Aorta (tissue), 5 donors: ENCODE measurements at regions not wholly inside any gene's neighbourhood (a gene's known extent, or its start where the extent isn't known, plus 50 kb on each side); places are given as distances from the start of the nearest gene placed in this dataset.

ENCODE experiments used
- ATAC-seq: fragments of 200-7000 bp; cut with Tn5 transposase; one replicate; pipeline ENCODE4 v1.9.1; 2022; ENCODE audit warnings: moderate library complexity; ENCODE audit not compliant: low FRiP score
- DNase-seq, 2 donors: peaks; one replicate each; pipeline ENCODE4 v3.0.0-alpha.2; 2020
- H3K27ac ChIP-seq, 2 donors: one replicate each; pipeline ENCODE4 v1.5.1; 2013; ENCODE audit warnings: low read length in 2 of 2, mild to moderate bottlenecking in 2 of 2, moderate library complexity in 2 of 2, control low read depth in 1 of 2, inconsistent platforms in 1 of 2, low read depth in 1 of 2
- H3K27me3 ChIP-seq, 2 donors: one replicate each; pipeline ENCODE4 v1.6.1; 2013; ENCODE audit warnings: control low read depth in 1 of 2, low read length in 1 of 2, mild to moderate bottlenecking in 1 of 2, moderate library complexity in 1 of 2; ENCODE audit not compliant: insufficient read depth in 2 of 2, control insufficient read depth in 1 of 2
- H3K36me3 ChIP-seq, 2 donors: one replicate each; pipeline ENCODE4 v1.6.1; 2013; ENCODE audit warnings: control low read depth in 1 of 2, low read length in 1 of 2, mild to moderate bottlenecking in 1 of 2; ENCODE audit not compliant: insufficient read depth in 2 of 2, control insufficient read depth in 1 of 2
- H3K4me1 ChIP-seq, 2 donors: one replicate each; pipeline ENCODE4 v1.6.1; 2013; ENCODE audit warnings: low read length in 2 of 2, control low read depth in 1 of 2, mild to moderate bottlenecking in 1 of 2, moderate library complexity in 1 of 2; ENCODE audit not compliant: insufficient read depth in 2 of 2, control insufficient read depth in 1 of 2
- H3K4me3 ChIP-seq, 2 donors: one replicate each; pipeline ENCODE4 v1.5.1; 2013; ENCODE audit warnings: low read length in 2 of 2, control low read depth in 1 of 2, mild to moderate bottlenecking in 1 of 2
- H3K9me3 ChIP-seq: one replicate; pipeline ENCODE4 v1.6.1; 2013; ENCODE audit warnings: mild to moderate bottlenecking, low read length; ENCODE audit not compliant: control insufficient read depth
- WGBS, 2 donors: extraction: QIAGEN DNeasy Blood & Tissue Kit; methylation state at CpG; one replicate each; pipeline ENCODE4 v1.1.7; 2013; 5-methylcytosine and 5-hydroxymethylcytosine counted together
- intact Hi-C, 2 donors: fragments of 100-400 bp; cut with DNase I; formaldehyde crosslinking; loops; one replicate each; pipeline versions ENCODE4 v1.14.2 to v1.15.0; 2022
- donor health status: healthy with polysubstance abuse.
- donor health status: Bipolar disorder and iron deficiency.
- donor health status: DM: no; HTN: no; CAD: no.
- donor health status: DM: no; HTN: no; CAD: no.
- donor health status: DM: yes; HTN: yes; CAD: no.

DNA sequence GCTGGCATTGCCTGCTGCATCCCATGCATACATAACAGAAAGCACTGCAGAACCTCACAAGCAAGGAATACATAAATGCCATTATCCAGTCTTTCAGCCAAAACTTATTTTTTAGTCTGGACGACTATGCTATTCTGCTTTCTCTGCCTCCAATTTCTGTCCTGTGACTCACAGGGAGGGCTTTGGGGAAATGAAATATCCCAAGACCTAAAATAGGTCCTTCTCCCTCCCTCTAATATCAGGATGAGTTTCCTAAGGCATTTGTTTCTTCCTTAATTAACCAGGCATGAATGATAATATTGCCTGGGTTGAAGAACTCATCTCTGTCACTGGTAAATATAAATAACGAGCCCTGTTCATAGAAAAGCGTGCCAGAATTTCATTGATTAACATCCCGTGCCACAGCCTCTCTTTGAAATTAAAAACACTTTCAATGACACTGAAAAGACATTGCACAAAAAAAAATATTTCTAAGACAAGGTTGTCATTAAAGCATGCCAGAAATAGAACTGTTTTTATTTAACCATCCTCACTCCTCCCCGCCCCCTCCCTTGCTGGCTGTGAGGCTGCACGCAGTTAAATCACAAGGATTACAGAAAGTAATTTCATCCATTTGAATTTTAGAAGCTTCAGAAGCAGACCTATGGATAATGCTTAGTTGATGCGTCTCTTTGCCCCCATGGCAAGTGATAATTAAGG, 103.0 kb upstream of the ANKRD1 start:
- Histone ChIP-seq H3K4me1 (peaks cover 4 to 10% of the 10 kb centered on the region in 2 donors), H3K36me3 (no peaks in the 10 kb centered on the region), H3K4me3 (no peak overlapping the region), H3K9me3 (no peaks in the 10 kb centered on the region), H3K27me3 (no peaks in the 10 kb centered on the region), H3K27ac (peak overlapping the region in 1 of 2 donors; percentile 80)
- ATAC-seq = peak; percentile 81
- intact Hi-C loops = no loop called here
- no peak for DNase-seq
- WGBS, 2 donors = 53 to 54% methylated on average over 7 of the region's 7 CpGs

DNA sequence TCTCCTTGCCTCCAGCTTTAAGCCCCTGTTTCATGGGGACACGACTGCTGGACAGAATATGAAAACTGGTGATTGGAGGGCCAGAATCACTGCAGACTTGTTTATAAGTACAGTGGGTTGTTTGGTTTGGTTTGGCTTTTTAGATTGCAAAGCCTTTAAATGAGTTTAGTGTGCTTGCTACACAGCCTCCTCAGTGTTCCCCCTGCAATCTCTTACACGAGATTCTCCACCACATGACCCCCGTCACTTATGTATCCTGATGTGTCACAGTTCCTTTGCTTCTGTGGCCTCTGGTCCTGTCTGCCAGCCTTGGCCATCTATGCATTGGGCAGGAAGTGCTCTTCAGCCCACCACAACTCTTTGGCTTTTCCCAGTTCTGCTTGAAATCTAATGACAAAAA, 103.7 kb upstream of the ANKRD1 start:
- DNase-seq (no peak), ATAC-seq (no peak)
- Histone ChIP-seq H3K27ac (no peak overlapping the region), H3K36me3 (no peaks in the 10 kb centered on the region), H3K4me3 (no peak overlapping the region), H3K27me3 (no peaks in the 10 kb centered on the region), H3K9me3 (no peaks in the 10 kb centered on the region), H3K4me1 (peaks cover 4 to 10% of the 10 kb centered on the region in 2 donors)
- WGBS, 2 donors = 75 to 77% methylated on average over 3 of the region's 3 CpGs
- intact Hi-C loops = no loop called here

DNA sequence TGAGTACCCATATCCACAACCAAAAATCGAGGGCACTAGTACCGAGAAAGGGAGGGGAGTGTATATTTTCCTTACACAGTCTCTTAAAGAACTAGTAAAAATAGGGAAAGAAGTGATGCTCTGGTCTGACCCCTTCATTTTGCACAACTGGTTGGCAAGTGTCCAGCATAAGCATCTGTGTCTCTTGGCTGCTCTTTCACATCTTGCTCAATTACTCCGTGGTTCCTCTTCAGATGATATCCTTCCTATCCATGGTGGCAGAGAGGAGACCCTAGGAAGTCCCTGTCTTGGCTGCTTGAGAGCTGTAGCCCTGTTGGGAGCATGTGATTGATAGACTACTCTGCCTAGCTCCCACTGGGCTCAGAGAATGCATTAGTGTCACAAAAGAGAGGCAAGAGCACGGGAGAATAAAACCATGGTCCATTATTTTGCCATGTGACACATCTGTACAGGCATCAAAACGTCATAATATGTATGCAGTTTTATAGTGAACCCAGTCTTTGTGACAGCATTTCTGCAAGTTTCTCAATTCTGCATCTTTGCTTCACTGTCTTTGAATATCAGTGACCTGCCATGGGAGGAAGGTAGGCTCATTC, 111.8 kb upstream of the ANKRD1 start:
- ATAC-seq (peak; percentile 61), DNase-seq (peak in 1 of 2 donors; percentile 54)
- Histone ChIP-seq H3K9me3 (no peaks in the 10 kb centered on the region), H3K4me1 (no peaks in the 10 kb centered on the region), H3K36me3 (no peaks in the 10 kb centered on the region), H3K27ac (no peak overlapping the region), H3K4me3 (no peak overlapping the region), H3K27me3 (no peaks in the 10 kb centered on the region)
- intact Hi-C loops = no loop called here
- WGBS, 2 donors = 68 to 77% methylated on average over 5 of the region's 5 CpGs

DNA sequence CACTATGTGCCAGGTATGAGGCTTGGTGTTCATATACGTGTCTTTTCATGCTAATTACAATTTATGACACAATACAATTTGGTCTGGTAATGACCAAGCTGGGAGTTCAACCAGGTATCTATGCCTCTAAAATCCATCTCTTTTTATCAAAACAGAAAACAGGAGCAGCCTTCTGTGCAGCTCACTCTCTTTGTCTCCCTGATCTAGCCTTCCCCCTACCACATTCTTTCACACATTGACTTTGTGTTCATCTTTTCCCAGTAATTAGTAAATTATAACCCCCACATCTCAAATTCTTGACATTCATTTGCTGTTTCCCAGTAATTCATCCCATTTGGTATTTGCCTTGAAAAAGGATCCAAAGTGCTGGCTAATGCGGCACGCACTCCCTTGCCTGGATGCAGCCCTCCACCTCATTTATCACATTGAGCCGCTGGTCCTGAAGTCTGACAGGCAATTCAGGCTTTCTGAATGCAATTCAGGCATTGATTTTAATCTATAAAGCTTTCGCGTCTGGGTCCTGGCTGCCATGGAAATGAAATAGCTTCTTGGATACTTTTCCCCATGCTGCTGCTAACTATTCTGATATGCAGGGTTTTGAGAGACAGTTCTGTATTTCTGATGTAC, 112.5 kb upstream of the ANKRD1 start:
- ATAC-seq (no peak), DNase-seq (no peak)
- intact Hi-C loops = no loop called here
- Histone ChIP-seq H3K36me3 (no peaks in the 10 kb centered on the region), H3K4me1 (no peaks in the 10 kb centered on the region), H3K27ac (no peak overlapping the region), H3K27me3 (no peaks in the 10 kb centered on the region), H3K4me3 (no peak overlapping the region), H3K9me3 (no peaks in the 10 kb centered on the region)
- 88 to 90% methylated on average over 6 of the region's 6 CpGs for WGBS, 2 donors

DNA sequence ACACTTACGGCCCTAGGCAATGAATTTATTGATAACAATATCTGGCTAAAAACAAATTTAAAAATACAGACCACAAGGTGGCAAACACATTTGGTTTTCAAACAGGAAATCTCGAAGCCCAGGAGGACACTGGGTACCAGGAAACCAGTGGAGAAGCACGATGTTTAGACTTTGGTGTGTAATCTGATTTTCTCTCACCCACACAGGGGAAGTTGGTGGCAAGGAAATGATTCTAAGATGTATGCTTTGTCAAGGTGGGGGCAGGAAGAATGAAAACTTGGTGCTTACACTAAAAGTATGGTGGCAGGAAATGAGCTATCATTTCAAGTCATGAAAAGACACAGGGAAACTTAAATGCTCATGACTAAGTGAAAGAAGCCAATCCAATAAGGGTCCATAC, 113.2 kb upstream of the ANKRD1 start:
- Histone ChIP-seq H3K27ac (no peak overlapping the region), H3K36me3 (no peaks in the 10 kb centered on the region), H3K4me1 (no peaks in the 10 kb centered on the region), H3K4me3 (no peak overlapping the region), H3K9me3 (no peaks in the 10 kb centered on the region), H3K27me3 (no peaks in the 10 kb centered on the region)
- ATAC-seq (no peak), DNase-seq (no peak)
- intact Hi-C loops = no loop called here
- WGBS, 2 donors = 79% methylated on average over 3 of the region's 3 CpGs

DNA sequence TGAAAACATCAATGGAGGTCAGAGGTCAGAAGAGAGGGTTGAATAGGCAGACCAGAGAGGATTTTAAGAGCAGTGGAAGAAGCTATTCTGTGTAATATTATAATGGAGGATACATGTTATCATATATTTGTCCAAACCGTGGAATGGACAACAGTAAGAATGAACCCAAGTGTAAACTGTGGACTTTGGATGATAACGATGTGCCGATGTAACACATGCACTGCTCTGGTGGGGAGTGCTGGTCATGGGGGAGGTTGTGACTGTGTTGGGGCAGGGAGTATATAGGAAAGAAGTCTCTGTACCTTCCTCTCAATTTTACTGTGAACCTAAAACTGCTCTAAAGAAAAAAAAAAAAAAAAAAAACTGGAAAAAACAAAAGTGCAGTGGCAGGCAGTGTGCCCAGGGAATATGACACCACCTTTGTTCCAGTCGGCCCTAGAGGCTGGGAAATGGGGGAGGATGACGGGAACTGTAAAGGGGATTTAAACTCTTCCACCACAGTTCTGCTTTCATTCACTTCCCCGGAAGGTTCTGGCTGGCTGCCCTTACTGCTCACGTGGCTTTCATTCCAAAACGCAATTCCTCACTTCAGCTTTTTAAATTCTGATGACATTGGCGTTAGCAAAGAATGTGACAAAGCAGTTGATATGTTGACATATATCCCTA, 113.7 kb upstream of the ANKRD1 start:
- no peaks in the 10 kb centered on the region for H3K4me1 ChIP-seq
- H3K9me3 ChIP-seq = no peaks in the 10 kb centered on the region
- WGBS, 2 donors = 21 to 25% methylated on average over 9 of the region's 9 CpGs
- no peaks in the 10 kb centered on the region for H3K36me3 ChIP-seq
- no peaks in the 10 kb centered on the region for H3K27me3 ChIP-seq
- intact Hi-C loops = no loop called here
- H3K4me3 ChIP-seq = no peak overlapping the region
- DNase-seq (peak; percentile 91 to 93), ATAC-seq (peak; percentile 58)
- no peak overlapping the region for H3K27ac ChIP-seq

DNA sequence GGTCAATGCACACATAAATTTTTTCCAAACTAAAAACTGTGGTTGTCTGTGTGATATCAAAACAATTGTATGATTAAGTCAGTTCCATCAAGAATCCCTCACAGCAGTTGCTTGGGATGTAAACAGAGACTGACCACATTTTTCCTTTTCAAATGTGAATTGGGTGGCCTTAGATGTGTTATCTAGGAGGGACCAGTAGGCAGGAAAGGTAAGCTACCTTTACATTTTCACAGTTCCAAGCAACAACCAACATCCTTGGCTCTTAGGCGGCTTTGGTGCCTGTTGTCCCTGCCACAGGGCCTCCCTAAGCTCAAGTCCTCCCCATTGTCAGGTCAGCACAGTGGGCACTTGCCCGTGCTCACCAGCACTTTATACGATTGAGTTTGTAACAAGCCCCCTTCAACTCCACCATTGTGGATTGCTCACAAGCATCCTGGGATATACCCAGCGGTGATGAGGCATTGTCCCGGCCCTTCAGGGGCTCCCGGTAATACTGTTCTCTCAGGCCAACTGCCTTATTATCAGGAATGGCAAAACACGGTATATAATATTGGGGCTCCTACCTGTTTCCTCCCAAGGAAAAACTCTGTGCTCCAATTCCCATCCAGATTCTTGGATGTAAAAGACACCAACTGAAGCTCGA, 114.9 kb upstream of the ANKRD1 start:
- Histone ChIP-seq H3K9me3 (no peaks in the 10 kb centered on the region), H3K27ac (no peak overlapping the region), H3K27me3 (no peaks in the 10 kb centered on the region), H3K4me1 (no peaks in the 10 kb centered on the region), H3K36me3 (no peaks in the 10 kb centered on the region), H3K4me3 (no peak overlapping the region)
- DNase-seq = no peak
- intact Hi-C loops = no loop called here
- WGBS, 2 donors = 87 to 89% methylated on average over 8 of the region's 8 CpGs
- no peak for ATAC-seq

DNA sequence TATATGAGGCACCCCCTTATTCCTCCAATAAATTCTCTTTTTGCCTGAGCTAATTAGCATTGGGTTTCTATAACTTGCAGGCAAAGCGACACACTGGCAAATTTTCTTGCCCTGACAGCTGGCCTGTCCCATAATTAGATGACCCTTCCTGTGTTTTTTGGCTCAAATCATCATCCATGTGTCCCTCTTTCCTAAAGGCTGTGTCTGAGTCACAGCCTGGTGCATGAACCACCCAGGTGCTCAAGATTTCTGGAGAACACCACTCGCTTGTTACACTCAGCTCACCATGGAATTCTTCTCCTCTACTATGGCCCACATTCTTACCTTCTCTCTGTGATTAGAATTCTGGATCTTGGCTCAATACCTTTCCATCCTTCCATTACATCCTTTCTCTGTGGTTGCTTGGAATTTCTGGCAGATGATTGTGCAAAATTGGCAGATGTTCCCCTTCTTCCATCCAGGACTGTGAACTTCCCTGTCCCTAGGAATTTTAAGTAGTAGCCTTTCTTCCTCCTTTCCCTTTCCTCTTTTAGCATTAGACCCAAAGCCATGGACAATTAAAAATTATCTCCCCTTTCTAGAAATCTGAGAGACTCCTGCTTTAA, 116.0 kb upstream of the ANKRD1 start:
- Histone ChIP-seq H3K27me3 (no peaks in the 10 kb centered on the region), H3K27ac (no peak overlapping the region), H3K36me3 (no peaks in the 10 kb centered on the region), H3K4me1 (no peaks in the 10 kb centered on the region), H3K4me3 (no peak overlapping the region), H3K9me3 (no peaks in the 10 kb centered on the region)
- intact Hi-C loops = no loop called here
- WGBS, 2 donors = 82 to 92% methylated on average over 2 of the region's 2 CpGs
- ATAC-seq (no peak), DNase-seq (no peak)
